ENCODE measurements at regions not wholly inside any gene's neighbourhood (a gene's known extent, or its start where the extent isn't known, plus 50 kb on each side); places are given as distances from the start of the nearest gene placed in this dataset.

DNA sequence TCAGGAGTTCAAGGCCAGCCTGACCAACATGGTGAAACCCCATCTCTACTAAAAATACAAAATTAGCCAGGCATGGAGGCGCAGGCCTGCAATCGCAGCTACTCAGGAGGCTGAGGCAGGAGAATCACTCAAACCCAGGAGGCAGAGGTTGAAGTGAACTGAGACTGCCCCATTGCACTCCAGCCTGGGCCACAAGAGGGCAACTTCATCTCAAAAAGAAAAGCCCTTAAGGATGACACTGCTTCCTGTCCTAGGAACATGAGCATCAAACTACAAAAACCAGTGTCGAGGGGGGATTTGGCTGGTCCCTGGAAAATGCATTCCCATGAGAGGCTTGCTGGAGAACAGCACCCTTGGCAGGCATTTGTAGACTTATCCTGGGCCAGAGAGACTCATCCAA, 449.5 kb upstream of the PSMD7 start:
- no peak for DNase-seq (ENCODE audit: extremely low read depth in 1 of 2, low read depth in 1 of 2)

DNA sequence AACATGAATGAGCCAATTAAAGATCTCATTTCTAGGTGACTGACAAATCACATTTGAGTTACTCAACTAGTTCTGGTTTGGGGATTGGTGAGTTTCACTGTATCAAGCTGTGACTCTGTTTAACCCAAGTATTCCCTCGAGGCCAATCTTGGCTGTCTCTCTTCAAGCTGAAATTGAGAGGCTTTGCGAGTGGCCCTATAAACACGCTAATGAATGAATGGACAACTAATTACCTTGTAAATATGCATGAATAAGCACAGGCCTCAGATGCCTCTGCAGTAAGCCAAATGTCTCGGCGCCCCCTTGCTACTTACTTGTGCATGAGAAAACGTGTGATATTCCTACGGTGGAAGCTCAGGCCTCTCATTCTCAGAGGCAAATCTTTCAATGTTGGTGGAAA, 450.3 kb upstream of the PSMD7 start:
- DNase-seq (ENCODE audit: extremely low read depth in 1 of 2, low read depth in 1 of 2): no peak

DNA sequence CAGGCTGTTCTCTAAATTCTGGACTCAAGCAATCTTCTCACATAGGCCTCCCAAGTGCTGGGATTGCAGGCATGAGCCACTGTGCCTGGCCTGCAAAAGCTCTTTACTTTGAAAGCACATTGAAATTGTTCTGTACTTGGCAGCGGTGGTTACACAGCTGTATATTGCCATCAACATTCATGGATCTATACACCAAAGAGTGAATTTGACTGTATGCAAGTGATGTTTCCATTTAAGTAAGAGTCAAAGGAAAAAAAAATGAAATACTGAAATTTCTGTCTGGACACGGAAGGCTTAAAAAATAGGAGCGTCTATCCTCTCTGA, 450.6 kb upstream of the PSMD7 start:
- no peak for DNase-seq (ENCODE audit: extremely low read depth in 1 of 2, low read depth in 1 of 2)

DNA sequence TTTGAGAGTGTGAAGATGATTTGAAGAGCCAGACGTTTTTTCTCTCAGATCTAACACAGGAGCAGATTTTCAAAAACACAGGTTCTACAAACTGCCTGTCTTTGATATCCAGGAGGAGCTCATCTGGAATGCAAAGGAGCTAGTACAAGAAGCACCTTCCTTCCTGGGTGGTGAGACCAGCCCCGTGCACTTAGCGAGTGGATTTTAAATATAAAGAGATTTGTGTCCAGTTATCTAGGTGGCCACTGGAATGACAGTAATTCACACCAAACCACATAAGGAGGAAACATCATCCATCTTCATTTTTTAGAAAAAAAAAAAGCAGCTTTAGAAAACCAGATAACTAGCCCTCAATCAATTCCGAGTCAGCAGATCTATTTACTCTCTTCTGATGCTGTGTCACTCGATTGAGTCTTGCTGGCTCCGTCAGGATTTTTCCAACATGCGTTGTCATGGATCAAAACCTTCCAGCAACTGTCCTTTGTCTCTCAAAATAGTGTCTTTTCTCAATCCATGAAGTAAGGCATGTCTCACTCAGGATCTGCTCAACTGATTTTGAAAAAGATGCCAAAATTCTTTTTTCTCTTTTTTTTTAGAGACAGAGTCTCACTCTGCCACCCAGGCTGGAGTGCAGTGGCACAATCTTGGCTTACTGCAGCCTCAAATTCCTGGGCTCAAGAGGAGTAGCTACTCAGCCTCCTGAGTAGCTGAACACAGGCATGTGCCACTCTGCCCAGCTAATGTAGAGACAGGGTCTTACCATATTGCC, 451.2 kb upstream of the PSMD7 start:
- no peak for DNase-seq (ENCODE audit: extremely low read depth in 1 of 2, low read depth in 1 of 2)

DNA sequence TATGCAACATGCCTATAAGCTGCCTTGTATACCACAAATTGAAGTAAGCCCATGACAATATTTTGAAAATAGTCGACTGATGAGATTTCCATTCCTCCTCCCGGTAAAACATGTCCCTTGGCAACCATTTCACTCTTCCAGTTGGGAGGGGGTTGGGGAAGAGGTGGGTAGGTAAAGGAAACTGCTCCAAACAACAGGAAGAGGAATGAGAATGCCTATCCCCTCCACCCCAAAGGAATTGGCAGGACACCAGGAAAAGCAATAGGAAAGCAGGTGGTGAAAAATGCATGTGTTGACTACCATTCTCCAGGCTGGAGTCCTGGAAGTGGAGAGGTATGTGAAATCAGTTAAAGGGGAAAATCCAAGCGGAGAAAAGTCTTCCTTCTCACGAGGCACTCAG, 455.9 kb upstream of the PSMD7 start:
- DNase-seq (ENCODE audit: extremely low read depth in 1 of 2, low read depth in 1 of 2): no peak

DNA sequence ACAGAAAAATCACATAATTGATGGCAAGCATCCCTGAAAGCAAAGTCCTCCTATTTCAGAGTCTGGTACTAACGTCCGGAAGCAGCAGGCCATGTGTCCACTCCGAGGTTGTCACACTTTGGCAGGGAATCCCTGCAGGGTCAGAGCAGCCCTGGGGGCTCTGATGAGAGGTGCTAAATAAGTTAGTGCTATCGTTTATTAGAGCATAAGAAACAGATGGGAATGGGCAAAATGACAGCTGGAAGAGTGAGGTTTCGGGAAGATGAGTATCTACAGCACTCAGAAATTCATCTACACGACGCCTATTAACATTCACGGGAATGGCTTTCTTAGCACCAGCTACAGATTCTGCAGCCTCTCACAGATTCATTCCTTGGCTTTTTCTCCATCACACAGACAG, 465.4 kb upstream of the PSMD7 start:
- DNase-seq (ENCODE audit: extremely low read depth in 1 of 2, low read depth in 1 of 2): no peak

DNA sequence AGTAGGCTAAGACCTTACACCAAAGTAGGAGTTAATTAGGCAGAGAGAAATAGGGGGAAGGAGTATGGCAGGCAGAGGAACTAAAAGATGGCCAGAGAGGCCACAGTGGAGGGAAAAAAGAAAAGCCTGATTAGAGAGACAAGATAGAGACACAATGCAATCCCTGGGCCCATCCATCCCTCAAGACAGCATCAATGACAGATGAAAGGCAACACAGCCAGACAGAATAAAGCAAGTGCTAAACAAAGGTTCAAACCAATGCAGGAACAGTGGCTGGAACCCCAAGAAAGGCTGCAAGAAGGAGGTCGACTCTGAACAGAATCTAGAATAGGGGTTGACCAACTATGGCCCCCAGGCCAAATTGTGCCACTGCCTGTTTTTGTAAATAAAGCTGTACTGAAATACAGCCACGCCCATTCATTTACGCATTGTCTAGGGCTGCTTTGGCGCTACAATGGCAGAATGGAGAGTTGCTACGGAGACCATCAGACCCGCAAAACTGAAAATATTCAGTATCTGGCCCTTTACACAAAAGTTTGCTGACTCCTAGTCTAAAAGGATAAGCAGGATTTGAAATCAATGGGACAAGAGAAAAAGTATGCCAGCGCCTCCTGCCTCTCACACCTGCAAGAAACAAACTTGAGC, 473.3 kb upstream of the PSMD7 start:
- no peak for DNase-seq (ENCODE audit: extremely low read depth in 1 of 2, low read depth in 1 of 2)

DNA sequence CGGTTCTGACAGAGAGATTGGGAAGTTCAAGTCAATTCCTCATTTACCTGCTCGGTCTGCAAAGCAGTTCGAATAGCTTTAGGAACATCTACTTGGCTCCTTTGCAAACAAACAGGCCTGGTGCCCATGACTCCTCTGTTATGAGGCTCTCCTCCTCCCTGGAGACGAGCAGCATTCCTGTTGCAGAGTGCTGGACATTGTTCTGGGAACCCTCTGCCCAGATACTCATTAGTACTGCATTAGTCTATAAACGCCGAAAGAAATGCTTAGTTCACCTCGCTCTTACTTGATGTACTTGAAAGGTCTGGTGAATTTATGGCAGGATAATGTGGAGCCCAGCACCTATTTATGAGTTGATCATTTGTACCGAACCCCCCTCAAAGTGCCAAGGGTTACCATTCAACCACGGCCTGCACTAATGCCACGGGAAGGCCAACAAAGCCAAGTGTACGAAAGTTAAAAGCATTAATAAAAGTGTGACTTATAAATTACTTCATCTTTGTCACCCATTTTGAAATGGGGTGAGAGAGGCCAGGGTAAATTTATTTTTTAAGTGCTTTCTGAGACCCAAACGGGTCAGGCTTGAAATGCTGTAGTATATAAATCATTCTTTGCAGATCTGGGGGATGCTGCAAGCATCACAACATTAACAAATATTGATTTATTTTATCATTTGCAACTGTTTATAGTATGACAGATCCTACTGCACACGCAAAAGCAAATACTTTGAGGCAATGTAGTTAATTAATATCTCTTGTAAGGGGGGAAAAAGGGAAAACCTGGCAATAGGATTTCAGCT, 478.9 kb upstream of the PSMD7 start:
- no peak for DNase-seq (ENCODE audit: extremely low read depth in 1 of 2, low read depth in 1 of 2)

DNA sequence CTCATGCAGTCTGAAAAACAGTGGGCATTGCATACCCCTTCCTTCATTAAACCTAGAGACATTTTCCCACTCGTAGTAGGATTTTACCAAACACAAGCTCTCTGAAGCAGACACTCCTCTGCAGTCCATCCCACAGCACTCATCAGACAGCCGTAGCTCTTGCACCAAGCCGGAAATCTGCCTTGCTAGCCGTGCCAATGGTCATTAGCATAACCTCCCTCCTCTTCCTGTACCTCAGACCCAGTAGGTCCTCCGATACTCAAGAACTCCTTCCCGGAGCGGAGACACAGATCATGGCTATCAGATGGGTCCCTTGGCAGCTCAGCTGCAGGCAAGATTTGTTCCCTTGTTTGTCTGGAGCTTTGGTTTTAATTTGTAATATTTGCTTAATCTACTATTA, 483.1 kb upstream of the PSMD7 start:
- DNase-seq (ENCODE audit: extremely low read depth in 1 of 2, low read depth in 1 of 2): no peak

DNA sequence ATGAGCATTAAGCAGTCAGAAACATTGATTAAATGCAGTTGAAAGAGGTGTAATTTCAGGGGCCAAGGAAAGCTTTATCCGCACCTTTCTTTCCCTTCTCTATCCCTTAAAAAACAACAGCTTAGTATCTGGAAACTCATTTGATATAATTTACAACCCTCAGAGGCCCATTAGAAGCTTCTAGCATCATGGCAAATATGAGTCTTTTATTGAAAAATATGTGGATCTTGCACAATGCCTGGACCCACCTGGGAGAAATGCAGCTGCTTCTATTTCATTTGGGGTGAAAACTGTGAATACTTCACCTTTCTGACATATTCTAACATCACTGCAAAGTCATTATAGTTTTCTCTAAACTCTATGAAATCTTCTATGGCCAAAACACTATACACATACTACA, 492.2 kb upstream of the PSMD7 start:
- no peak for DNase-seq (ENCODE audit: extremely low read depth in 1 of 2, low read depth in 1 of 2)

DNA sequence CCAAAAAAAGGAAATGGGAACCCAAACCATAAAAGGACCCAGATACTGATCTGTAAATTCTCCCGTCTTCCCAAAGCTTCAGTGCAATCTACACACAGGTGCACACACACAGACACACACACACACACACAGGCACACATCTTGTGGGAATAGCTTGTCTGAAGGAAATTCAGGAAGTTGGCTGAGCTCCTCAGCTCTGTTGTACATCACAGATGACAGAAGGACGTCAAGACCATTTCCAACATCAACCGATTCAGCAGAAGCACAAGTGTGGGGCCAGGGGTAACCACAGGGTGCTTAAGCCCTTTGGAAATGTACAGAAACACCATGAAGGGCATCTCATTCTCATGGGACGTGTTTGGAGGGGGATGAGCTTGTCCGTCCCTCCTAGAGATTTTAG, 498.1 kb upstream of the PSMD7 start:
- DNase-seq (ENCODE audit: extremely low read depth in 1 of 2, low read depth in 1 of 2): no peak

DNA sequence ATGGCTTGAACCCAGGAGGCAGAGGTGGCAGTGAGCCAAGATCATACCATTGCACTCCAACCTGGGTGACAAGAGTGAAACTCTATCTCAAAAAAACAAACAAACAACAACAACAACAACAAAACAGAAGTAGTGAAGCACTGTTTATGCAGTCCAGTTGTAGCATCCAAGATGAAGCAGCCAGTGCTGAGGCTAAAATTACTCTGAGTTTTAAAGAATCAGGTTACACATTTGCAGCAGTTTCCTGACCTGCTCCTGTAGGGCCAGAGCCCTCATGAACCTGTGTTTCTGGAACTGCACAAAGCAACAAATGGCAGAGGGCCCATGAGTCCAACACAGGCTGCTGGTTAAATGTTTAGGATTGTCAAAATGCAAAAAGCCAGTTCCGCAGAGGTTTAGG, 499.5 kb upstream of the PSMD7 start:
- no peak for DNase-seq (ENCODE audit: extremely low read depth in 1 of 2, low read depth in 1 of 2)

DNA sequence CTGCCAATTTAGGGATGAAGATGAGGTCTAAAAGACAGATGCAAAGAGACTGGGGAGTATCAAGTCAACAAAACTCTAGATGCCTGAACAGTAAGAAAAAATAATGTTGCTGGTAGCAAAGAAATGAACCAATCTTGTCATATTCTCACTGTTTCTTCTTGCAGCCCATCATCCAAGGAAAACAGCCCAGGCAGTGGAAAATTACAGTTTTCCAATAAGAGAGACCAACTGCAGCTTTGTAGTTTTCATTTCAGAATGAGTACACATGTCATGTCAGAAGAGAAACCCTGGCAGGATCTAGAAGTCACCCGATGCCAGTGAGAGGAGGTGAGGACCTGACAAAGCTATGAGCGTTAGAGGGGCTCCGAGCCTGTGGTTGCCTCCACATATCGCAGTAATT, 500.4 kb upstream of the PSMD7 start:
- no peak for DNase-seq (ENCODE audit: extremely low read depth in 1 of 2, low read depth in 1 of 2)

DNA sequence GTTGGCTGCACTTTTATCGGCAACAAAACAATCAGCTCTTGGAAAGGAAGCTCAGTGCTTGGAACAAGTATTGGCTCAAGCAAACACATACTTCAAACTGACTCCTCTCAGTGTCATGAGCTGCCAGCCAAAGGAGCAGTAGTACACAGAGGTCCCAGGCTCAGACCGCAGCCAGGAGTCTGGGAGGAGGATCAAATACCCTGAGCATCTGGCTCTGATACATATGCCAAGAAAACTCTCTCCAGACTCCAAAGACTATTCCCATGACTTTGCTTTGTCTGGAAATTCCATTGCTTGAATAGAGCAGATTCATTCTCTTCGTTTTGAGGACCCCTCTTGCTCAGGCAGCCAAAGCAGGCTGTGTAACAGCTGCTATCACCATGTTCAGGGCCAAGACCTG, 501.6 kb upstream of the PSMD7 start:
- DNase-seq (ENCODE audit: extremely low read depth in 1 of 2, low read depth in 1 of 2): no peak

DNA sequence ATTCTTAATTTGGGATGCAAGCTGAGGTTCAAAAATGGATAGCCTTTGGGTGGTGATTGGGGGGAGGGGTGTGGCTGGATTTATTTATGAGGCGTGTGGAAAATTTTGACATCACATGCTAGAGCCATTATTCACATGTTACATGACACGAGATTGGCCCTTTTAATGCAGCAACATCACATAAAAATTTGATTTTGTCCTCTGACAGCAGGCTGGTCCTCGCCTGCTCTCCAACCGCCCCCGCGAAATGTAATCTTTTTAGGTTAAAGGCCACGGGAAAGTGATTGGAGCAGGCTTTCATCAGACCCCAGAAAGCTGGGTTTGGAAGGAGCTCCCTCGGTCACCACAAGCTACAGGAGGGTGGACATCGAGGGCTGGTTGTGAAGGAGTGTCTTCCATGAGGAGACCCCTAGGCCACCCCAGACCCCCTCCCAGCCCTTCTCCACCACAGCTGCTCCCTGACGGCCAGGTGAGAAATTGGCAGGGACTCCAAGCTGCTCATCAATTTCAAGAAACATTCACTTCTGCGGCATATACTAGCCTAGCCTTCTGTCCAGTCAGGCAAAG, 502.7 kb upstream of the PSMD7 start:
- DNase-seq (ENCODE audit: extremely low read depth in 1 of 2, low read depth in 1 of 2): no peak

DNA sequence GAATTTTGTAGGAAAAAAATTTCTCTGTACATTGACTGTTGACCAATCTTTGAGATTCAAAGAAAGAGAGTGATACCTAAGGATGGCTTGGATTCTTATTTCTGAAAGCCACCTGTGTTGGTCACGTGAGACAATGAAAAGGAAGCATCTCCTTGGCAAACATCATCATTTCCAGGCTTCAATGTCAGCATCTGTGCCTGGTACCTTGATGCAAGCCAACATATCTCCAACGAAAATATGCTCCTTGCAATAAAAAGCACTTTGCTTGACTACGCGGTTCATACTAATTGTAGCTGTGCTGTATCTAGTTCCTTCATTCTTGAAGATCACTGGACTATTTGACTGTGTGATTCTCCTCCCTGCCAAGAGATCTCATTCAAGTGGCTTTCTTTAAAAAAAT, 503.4 kb upstream of the PSMD7 start:
- no peak for DNase-seq (ENCODE audit: extremely low read depth in 1 of 2, low read depth in 1 of 2)

DNA sequence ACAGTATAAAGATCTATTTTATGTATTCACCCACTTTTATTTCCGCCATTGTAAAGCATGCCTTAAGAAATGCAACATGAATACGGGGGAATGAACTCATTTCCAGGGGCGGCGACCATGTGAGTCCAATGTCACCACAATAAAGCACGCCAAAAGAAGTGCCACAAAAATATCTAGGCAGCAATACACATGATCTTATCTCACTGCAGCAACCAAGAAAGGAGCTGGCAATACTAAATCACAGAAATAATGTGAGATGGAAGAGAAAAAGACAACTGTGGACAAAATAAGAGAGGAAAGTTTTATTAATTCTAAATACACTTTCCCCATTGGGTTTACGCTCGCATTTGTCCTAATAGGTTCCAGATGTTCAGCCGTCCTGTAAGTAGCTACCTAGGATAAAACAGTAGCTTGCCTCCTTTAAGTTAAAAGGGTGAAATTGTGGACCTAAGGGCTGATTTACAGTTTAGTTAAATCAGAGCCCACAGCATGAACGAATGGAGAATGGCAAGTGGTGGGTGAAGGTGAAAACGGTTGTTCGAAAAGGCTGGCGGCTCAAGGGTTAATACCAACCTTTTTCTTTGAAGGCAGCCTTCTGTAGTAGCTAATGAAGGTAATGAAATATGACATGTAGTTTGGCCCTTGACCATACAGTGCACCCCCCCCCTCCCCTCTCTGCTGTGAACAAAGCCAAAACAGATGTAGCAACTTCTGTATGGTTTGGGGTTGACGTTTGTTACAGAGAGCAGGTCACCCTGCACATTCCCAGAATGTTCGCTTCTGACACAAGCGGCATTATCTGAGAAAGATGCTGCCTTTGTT, 504.2 kb upstream of the PSMD7 start:
- DNase-seq (ENCODE audit: extremely low read depth in 1 of 2, low read depth in 1 of 2): no peak

DNA sequence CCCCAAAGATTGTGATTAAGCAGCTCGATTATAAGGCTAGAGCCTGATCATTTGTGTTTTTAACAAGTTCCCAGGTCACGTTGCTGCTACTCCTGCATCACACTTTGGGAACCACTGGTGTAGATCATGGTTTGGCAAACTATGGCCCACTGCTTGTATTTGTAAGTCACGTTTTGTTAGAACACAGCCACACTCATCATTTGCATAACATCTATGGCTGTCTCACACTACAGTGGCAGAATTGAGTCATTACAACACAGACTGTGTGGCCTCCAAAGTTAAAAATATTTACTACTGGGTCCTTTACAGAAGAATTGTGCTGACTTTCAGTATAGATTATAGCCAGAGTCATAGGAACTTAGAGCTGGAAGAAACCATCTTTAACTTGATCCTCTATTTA, 515.3 kb upstream of the PSMD7 start:
- DNase-seq (ENCODE audit: extremely low read depth in 1 of 2, low read depth in 1 of 2): no peak

DNA sequence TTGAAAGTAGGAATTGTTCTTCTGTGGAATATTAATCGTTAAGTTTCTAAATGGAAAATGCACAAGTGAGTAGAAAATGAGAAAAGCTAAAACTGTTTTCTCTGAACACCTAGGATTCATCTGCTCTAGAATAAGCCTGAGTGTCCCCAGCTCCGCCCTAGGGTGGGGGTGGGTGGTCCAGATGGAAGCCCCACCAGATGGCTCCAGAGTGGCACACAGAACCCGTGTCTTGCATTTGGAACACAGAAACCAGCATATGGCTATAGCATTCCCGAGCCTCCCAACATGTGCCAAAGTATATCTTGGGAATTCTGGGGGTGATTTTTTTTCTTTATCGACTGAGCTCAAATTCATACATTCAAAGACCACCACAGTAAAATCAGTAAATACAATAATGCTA, 517.7 kb upstream of the PSMD7 start:
- no peak for DNase-seq (ENCODE audit: extremely low read depth in 1 of 2, low read depth in 1 of 2)

DNA sequence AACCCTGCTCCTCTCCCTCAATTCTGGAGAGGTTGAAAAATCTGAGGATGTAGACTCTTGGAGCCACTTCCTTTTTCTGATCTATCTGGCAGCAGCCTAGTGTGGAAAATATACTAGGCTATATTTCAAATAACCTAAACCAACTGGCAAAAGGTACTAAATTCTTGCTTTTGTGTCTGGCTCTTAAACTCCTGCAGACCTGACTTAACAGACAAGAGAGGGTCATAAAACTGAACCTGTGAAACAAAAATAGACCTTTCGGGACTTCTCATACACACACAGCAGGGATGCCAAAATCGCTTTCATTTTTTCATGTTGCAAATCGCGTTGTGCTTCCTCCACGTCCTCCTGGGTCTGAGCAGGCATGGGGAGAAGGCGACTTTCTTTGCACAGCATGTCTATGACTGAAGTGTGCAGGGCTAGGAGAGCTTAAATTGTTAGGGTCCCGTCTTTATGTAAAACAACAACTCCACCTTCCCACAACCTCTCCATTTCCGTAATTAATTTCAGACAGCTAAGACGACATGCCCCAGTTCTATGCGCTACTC, 520.7 kb upstream of the PSMD7 start:
- no peak for DNase-seq (ENCODE audit: extremely low read depth in 1 of 2, low read depth in 1 of 2)
